ENCODE measurements at regions not wholly inside any gene's neighbourhood (a gene's known extent, or its start where the extent isn't known, plus 50 kb on each side); places are given as distances from the start of the nearest gene placed in this dataset.
"Not testable (repeated sequence)": the region's sequence is repeated elsewhere in the genome, so short reads cannot be mapped to it uniquely, and the experiment has no call there.

DNA sequence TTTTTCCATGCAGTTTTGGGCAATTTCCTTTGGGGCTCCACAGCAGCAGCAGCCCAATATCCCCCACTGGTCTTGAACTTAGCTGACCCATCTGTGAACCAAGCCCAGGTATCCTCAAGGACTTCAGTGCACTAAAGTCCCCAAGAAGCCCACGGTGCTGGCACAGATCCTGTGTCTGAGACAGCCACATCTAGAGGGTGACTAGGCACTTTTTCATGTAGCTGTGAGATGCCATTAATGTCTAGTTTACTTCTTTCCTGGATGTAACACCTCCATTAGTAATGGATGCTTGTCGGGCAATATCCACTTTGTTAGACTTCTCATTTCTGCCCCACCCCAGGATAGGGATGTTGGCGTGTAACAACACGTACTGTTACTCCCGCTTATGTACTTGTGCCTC lies 117.9 kb downstream of the GPCPD1 start:
- no peak for DNase-seq (ENCODE audit: low spot score)

DNA sequence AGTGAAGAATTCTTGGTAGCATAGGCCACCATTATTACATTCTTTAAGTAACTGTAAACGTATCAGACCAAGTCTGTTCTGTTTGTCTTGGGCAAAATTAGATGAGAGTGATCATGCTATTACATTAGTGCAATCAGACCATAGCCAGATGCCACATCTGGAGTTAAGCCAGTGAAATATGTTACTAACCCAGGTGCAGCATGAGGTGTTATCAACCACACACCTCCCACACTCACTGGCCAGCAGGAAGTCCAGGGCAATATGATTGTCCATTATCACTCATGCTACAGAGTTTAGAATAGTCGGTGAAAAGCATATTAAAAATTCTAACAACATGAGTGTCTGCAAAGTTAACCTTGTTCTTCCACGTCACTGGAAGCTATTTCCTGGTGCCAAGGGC lies 119.4 kb downstream of the GPCPD1 start:
- no peak for DNase-seq (ENCODE audit: low spot score)

DNA sequence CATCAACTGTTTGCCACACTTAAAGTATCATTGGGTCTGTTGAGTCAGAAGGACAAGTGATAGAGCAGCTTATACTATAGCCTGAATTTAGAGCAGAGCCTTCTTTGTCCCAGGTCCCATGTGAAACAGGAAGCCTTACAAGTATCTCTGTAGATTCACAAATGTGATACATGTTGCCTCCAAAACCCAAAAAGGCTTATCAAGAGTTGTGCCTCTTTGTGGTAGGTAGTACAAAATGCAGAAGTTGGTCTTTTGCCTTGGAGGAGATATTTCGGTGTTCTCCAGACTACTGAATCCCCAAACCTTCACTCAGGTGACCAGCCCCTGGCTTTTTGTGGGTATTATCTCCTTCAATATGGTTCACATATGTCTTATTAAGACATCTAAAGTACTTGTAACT lies 121.2 kb downstream of the GPCPD1 start:
- DNase-seq (ENCODE audit: low spot score), result no peak

DNA sequence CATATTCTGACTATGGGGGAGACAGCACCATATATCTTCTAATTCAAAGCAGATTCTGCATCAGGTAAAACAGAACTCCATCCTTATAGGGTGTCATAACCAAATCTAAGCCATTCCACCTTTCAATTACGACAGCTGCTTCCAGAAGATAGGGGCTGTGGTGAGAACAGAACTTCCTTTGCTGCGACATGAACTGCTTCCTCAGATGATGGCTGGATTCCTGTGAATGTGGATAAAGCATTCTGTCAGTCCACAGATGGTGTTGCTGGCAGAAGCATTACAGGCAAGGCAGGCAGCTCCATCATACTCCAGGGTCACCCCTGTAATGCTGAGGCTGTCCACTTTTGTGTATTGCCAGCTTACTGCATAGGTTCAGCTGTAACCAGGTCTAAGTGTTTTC lies 122.0 kb downstream of the GPCPD1 start:
- no peak for DNase-seq (ENCODE audit: low spot score)

DNA sequence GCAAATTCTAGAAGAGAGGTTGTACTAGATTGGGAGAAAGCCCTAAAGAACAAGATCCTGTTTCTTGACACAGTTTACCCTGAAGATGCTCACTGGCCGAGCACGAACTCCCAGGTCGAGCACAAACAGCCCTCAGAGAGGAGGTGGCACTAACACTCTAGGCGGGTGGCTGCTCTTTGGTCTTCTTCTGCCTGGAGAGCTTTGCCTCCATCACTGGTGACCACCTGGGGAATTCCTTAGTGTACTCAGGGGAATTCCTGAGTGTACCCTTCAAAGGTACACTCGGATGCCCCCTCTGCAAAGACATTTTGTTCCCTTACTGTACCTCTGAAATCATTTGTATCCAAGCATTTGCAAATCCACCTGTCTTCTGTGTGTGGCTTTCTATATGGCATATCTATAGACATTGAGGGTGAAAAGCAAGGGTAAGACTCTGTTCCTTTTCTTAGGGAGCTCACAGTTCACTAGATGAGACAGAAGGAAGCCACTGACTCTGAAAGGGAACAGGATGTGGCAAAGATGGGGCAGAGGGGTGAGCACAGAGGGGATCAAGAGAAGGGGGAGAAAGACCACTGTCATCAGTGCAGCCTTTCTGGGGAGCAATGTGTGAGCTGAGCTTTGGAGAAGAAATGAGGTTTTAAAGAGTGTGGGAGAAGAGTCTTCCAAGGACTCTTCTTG lies 124.3 kb downstream of the GPCPD1 start:
- no peak for DNase-seq (ENCODE audit: low spot score)

DNA sequence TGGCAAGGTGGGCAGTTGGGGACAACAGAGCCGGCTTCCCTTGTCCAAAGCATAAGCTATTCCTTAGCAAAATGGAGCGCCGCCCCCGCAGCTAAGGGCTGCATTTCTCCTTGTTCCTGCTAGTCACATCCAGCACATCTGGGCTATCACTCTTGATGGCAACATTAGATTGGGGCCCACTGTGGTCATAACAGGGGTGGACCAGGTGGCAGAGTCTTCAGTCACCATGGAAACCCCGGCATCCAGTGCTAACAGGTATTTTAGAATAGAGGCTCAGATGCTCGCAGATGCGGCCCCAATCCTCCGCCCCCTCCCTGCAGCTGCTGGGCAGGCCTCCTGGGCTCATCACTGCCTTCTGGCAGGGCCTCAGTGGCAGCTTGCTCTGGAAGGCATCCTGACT lies 125.9 kb downstream of the GPCPD1 start:
- no peak for DNase-seq (ENCODE audit: low spot score)

DNA sequence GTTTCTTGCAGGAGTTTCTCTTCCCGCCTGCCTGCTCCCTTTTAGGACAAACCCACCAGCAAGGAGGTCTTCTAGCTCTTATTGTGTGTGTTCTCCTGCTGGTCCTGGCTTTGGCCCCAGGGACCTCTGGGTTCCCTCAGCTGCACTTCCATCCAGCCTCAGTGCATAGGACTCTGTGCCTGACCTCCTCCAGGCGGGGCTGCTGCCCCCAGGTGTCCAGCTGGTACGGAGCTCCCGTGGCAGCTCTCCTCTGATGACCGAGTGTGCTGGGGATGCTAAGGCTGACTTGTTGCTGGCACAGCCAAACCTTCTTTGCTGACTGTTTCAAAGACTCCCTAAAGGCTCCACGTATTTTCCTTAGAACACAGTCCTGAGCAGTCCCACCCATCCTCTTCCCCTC lies 126.5 kb downstream of the GPCPD1 start:
- no peak for DNase-seq (ENCODE audit: low spot score)

DNA sequence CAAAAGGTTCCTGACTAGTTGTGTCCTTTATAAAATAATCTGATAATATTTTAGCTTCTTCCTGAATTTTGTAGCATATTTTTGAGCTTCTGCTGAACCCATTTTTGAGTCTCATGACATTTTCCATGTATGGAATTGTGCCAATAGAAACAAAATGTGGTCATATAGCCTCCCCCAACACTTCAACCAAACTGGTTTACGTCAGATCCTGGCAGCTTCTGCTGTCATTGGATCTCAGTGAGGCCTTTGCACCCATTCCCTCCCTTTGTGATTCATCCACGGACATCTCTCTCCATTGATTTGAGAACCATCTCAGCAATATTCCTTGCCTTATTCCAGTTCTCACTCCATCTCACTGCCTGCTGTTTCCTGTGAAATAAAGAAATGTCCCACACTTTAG lies 128.0 kb downstream of the GPCPD1 start:
- DNase-seq (ENCODE audit: low spot score), result no peak

DNA sequence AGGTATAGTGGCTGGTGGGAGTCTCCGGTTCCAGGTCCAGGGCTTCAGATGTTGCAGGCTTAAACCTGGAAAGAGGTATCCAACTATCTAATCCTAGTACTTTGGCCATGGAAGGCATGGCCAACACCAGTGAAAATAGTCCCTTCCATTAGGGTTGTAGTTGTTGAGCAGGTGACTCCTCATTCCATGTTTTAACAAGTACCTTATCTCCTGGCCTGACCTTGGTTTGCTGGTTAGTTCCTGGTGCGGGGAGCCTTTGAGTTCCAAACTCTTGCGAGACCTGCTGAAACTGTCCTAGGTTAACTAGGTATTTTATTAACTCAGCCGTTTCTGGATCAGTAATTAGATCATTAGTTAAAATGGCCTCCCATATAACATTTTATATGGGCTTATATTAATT lies 128.9 kb downstream of the GPCPD1 start:
- DNase-seq (ENCODE audit: low spot score), result no peak

DNA sequence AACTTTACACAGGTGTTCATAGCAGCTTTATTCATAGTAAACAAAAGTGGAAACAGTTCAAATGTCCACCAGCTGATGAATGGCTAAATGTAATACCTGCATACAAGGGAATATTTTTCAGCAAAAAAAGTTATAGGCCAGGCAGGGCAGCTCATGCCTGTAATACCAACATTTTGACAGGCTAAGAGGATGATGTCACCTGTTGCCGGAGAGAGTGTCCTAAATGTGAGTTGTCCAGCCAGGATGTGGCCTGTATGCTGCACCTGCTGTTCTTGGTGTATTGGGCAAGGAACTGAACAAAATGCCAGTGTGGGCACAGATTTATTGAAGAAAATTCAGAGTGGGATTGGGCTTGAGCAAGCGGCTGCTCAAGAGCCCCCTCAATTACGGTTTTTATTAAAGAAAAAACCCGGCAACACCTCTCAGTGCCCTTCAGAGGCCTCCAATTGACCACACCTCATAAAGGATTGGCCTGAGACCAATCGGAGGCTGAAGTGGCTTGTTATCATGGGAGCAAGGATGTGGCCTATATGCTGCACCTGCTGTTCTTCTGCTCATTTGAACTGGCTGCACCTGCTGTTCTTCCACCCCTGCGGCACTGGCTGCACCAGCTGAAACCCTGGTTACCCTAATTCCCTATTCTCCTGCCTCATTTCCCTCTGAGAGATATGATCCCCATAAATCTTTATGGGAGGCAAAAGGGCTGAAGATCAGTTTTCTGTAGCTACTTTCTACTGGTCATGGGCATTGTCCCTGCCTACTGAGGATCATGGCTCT lies 129.8 kb downstream of the GPCPD1 start:
- no peak for DNase-seq (ENCODE audit: low spot score)

DNA sequence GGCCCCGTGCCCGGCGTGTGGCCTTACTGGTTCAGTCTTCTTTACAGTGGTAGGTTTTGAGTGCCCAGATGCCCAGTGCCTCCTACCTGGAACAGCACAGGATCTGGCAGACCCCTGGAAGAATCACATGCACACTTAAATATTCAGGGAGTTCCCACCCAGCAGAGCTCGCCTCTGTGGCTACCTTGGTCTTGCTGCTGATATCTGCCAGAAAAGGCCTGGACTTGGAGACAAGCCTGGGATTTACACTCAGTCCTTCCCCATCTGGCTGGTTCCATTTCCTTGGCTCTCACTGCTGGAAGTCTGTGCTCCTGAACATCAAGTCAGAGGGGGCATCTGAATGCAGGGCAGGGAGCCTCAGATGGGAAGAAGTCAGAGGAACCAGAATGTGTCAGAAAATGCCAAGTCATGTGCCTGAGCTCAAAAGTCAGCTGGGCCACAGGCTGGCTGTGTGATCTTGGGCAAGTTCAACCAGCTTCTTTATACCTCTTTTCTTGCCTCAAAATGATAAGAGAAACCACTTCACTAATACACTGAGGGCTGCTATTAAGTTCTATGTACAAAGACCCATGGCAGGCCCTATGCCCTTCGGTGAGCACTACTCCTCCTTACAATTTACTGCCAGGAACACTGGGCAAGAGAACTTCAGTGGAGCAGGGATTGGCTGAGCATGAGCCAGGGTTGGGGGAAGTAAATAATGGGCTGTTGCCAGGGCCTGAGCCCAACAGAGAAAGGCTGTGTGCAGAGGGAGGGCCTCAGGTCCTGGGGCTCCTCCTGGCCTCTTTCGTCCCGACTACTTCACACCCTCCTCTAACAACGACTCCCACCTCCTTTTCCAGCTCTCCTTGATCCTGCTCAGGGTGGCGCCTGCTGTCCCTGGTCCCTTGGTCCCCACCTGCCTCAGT lies 135.9 kb downstream of the GPCPD1 start:
- DNase-seq (ENCODE audit: low spot score), result no peak

DNA sequence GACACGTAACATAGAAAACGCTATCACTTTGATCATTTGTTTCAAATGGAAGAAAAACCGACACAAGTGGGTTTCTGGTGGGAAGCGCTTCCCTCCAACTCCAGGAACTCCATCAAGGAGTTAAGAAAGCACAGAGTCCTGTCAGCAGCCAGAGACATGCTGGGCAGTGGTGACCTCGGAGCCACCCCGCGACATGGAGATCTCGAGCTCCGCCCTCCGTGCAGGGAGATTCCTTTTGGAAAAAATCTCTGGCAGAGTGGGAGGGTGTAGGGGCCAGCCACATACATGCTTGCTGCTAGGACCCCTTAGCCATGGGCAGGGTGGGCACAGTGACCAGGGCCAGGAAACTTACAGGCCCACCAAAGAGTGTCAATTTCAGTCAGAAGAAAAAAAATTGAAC lies 138.9 kb downstream of the GPCPD1 start:
- DNase-seq (ENCODE audit: low spot score), result not testable (repeated sequence)

DNA sequence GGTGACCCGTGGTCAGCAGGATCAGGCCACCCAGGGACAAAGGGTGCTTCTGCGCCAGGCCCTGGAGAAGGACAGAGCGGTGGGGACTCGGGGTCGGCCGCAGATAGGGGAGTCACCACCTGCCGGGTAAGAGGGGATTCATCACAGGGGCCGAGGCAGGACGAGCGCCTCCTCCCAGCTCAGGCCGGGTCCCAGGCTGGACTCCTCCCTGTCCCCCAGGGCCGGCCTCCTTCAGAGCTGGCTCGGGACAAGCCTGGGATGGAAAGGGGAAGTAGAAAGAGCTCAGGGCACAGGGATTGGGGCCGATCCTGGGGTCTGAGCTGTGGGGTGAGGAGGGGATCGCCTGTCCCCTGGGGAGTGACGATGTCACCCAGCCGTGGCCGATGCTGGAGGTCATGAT lies 139.4 kb downstream of the GPCPD1 start:
- no peak for DNase-seq (ENCODE audit: low spot score)

DNA sequence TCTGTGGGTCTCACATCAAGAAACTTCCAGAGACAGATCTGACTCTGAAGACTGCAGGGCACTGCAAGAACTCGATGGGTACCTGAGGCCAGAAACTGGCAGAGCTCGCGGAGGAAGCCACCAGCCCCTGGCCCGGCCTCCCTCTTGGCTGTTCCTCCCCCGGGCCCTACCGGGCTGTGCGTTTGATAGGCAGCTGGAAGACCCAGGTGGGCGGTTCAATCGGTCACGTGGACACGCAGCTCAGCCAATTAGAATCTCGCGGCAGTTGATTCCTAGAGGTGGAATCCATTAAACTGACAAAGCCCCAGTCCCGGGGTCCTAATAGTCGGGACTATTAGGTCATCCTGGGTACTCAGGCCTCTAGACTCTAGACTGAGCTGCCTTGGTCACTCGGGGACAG lies 139.9 kb downstream of the GPCPD1 start:
- DNase-seq (ENCODE audit: low spot score), result no peak

DNA sequence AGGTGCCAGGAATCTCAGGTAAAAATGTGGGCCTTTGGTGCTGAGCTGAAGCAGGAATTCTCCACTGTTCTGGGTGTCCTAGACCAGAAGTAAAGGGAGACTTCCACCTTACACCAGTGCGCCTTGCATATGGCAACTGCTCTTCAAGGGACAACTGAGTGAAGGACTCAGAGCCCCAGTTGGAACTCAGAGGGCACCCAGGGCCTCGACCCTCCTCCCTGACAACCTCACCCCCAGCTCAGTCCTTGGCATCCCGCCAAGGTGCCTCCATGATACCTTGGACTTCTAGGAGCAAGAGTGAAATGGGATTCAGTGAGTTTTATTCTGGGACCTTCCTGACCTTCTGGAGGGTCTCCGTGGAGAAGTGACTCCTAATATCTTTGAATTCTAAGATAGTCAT lies 140.3 kb downstream of the GPCPD1 start:
- DNase-seq (ENCODE audit: low spot score), result no peak

DNA sequence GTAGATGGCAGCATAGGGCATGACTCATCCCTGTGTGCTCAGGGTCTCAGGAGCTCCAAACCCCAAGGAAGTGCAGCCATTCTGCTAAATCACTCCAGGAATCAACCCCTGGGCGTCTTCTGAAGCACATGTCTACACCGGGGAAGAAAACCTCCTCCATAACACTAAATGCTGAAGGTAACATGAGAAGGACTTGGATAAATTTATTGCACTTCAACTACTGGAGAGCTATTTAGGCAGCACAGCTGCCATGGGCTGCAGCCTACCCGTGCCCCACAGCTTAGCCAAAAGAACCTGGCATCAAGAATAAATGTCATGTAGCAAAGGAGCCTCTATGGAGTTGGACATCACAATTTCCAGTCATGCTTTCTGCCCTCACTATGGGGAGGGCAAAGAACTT lies 141.7 kb downstream of the GPCPD1 start:
- DNase-seq (ENCODE audit: low spot score), result no peak

DNA sequence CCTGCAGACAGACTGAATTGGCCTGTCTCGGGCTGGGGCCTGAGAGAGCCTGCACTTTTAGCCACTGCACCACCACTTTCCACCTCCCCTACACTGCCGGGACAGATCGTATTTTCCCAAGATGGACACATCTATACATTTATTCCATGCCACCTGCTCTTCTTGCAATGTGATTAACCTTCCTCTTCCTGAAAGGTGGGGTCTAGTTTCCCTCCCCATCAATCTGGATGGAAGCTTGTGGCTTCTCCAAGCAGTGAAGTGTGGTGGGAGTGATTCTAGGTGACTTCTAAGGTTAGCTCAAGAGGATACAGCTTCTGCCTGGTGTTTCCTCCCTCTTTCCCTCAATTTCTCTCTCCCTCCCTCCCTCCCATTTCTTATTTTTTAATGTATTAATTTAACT lies 143.7 kb downstream of the GPCPD1 start:
- DNase-seq (ENCODE audit: low spot score), result no peak

DNA sequence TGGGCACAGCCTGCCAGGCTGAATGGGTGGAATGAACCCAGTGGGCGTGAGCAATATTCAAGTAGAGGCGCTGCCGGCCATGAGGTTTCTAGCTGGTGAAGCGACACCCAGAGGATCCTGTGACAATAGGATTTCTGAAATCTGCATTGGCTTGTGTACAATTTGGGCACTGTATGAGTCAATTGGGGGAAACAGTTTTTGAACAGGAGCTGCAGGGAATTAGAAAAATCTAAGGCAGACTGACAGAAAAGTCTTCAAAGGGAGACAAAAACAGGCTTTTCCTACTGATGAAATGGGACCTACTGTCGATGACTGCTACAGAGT lies 145.2 kb downstream of the GPCPD1 start:
- DNase-seq (ENCODE audit: low spot score), result no peak

DNA sequence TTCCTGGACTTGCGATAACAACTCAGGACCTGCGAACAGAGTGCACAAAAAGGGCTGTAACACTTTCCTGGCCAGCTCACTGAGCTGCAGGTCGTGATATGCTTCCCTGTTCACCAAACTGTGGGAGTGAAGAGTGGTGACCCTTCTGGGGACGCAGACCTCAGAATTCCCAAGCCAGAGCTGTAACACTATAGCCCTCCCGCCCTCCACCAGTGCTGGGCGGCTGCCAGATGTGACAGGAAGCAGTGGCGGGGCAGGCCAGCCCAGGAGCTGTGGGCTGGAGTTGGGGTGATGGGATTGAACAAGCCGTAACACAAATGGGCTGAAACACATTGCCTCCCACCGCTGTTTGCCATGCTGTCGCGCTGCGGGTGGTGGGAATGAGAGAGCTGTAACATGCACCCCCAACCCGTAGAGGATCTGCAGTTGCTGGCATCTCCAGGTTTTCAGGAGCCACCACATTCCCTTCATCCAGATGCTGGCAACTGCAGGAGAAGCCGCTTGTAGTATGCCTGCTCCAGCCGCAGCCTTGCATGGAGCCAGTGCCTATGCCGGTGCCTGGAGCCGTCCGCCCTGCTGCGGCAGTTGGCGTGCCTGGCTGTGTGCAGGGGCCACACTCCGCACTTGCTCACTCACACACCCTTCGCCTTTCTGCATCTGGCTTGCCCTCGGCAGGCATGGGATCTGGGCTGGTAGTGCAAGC lies 145.8 kb downstream of the GPCPD1 start:
- DNase-seq (ENCODE audit: low spot score), result no peak

DNA sequence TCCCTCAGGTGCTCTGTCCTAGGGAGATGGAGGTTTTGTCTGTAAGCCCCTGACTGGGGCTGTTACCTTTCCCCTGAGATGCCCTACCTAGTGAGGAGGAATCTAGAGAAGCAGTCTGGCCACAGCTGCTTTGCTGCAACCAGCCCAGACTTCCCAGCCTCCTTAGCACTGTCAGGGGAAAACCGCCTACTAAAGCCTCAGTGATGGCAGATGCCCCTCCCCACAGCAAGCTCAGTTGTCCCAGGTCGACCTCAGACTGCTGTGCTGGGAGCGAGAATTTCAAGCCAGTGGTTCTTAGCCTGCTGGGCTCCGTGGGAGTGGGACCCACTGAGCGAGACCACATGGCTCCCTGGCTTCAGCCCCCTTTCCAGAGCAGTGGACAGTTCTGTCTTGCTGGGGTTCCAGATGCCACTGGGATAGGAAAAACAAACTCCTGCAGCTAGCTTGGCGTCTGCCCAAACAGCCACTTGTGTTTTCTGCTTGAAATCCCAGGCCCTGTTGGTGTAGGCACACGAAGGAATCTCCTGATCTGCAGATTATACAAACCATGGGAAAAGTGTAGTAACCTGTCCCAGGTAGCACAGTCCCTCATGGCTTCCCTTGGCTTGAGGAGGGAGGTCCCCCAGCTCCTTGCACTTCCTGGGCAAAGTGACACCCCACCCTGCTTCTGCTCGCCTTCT lies 146.4 kb upstream of the PROKR2 start:
- no peak for DNase-seq (ENCODE audit: low spot score)

DNA sequence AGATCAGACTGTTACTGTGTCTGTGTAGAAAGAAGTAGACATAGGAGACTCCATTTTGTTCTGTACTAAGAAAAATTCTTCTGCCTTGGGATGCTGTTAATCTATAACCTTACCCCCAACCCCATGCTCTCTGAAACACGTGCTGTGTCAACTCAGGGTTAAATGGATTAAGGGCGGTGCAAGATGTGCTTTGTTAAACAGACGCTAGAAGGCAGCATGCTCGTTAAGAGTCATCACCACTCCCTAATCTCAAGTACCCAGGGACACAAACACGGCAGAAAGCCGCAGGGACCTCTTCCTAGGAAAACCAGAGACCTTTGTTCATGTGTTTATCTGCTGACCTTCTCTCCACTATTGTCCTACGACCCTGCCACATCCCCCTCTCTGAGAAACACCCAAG lies 137.0 kb upstream of the PROKR2 start:
- not testable (repeated sequence) for DNase-seq (ENCODE audit: low spot score)

DNA sequence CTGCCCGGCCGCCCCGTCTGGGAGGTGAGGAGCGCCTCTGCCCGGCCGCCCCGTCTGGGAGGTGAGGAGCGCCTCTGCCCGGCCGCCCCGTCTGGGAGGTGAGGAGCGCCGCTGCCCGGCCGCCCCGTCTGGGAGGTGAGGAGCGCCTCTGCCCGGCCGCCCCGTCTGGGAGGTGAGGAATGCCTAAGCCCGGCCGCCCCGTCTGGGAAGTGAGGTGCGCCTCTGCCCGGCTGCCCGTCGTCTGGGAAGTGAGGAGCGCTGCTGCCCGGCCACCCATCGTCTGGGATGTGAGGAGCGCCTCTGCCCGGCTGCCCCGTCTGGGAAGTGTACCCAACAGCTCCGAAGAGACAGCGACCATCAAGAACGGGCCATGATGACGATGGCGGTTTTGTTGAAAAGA lies 136.6 kb upstream of the PROKR2 start:
- not testable (repeated sequence) for DNase-seq (ENCODE audit: low spot score)

All from mucosa of gallbladder (tissue), 1 donor.